ENCODE measurements at regions not wholly inside any gene's neighbourhood (a gene's known extent, or its start where the extent isn't known, plus 50 kb on each side); places are given as distances from the start of the nearest gene placed in this dataset.

DNA sequence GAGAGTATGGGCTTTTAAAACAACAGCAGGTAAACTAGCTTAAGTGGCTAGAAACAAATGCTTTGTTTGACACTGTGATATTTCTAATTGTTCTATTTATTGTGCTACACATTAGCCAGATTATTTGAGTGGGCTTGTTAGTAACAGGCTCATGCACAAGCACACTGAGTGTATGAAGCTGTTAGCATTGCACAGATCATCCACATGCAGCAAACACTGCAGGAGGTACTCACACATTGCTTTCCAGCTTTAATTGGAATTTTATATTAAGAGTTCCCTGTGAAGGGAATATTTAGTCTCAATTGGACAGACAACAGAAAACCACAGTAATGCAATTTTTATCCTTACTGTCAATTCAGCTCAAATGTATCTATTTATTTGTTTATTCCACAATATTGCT lies 92.9 kb upstream of the ZNF804B start:
- ChIA-PET CTCF (ENCODE audit: partially characterized antibody) (no interaction called here), POLR2A (ENCODE audit: partially characterized antibody) (no interaction called here)
- H3K4me2 ChIP-seq (ENCODE audit: insufficient read depth in 1 of 2, low read depth in 2 of 2, low read length in 2 of 2), result no peak overlapping the region

More for the DNA sequence above, 92.9 kb upstream of the ZNF804B start:
- no peak overlapping the region for H2BK15ac ChIP-seq (ENCODE audit: low read length)
- H2BK20ac ChIP-seq (ENCODE audit: low read length), result 0 out of 2 replicates have a peak overlapping the region, but pooled peaks have one; percentile 51
- no peak overlapping the region for H2BK120ac ChIP-seq (replicated peaks; ENCODE audit: low read depth, low read length)
- no peak overlapping the region for H3K4me3 ChIP-seq (ENCODE audit: extremely low read depth in 1 of 4, insufficient read depth in 2 of 4, low read depth in 3 of 4, low read length in 4 of 4)
- H3K79me2 ChIP-seq (ENCODE audit: control insufficient read depth in 1 of 2, insufficient read depth in 2 of 2, low read length in 2 of 2), result no peaks in the 10 kb centered on the region
- H3K36me3 ChIP-seq (ENCODE audit: control insufficient read depth in 2 of 4, insufficient read depth in 4 of 4, low read length in 3 of 4), result no peaks in the 10 kb centered on the region
- H3K9me3 ChIP-seq (ENCODE audit: insufficient read depth in 2 of 2, low read depth in 1 of 2, low read length in 1 of 2), result no peaks in the 10 kb centered on the region
- TF ChIP-seq CHD2 (IDR thresholded peaks at IDR 0.05; ENCODE audit: low read length) (no peak), JUND (IDR thresholded peaks at IDR 0.05; ENCODE audit: low read length) (no peak), SIRT6 (IDR thresholded peaks at IDR 0.05; ENCODE audit: low read length) (no peak), TBP (IDR thresholded peaks at IDR 0.05; ENCODE audit: low read depth, low read length) (no peak), MAFK (IDR thresholded peaks at IDR 0.05; ENCODE audit: low read depth, low read length) (no peak)
- no peak overlapping the region for H4K8ac ChIP-seq (ENCODE audit: extremely low read depth, insufficient read depth, low read length)
- H3K18ac ChIP-seq (ENCODE audit: extremely low read depth, low read length), result no peak overlapping the region
- H4K5ac ChIP-seq (ENCODE audit: insufficient read length, low read depth, low read length), result no peak overlapping the region
- no peak overlapping the region for H3K56ac ChIP-seq (replicated peaks; ENCODE audit: insufficient read length, low read depth, low read length)
- no peak overlapping the region for H3K9ac ChIP-seq (replicated peaks in 1 of 4; ENCODE audit: extremely low read depth in 1 of 4, low read depth in 3 of 4, low read length in 3 of 4)
- H4K20me1 ChIP-seq (replicated peaks in 1 of 2; ENCODE audit: control insufficient read depth in 1 of 2, insufficient read depth in 2 of 2, low read length in 2 of 2), result no peaks in the 10 kb centered on the region
- no peak overlapping the region for H3K4ac ChIP-seq (replicated peaks; ENCODE audit: insufficient read length, low read depth, low read length)
- FAIRE-seq, result no peak
- no peaks in the 10 kb centered on the region for H3K23me2 ChIP-seq (ENCODE audit: low read depth, low read length)
- H3K27me3 ChIP-seq (replicated peaks in 1 of 4; ENCODE audit: control insufficient read depth in 3 of 4, extremely low read depth in 1 of 4, insufficient read depth in 3 of 4, low read length in 3 of 4), result no peaks in the 10 kb centered on the region
- H3K23ac ChIP-seq (ENCODE audit: insufficient read length), result peak overlapping the region; percentile 70
- H4K91ac ChIP-seq (replicated peaks; ENCODE audit: insufficient read length, low read length), result no peak overlapping the region
- H2AFZ ChIP-seq (ENCODE audit: low read length), result no peak overlapping the region
- peaks cover 0 to 7% (median 5%) of the 10 kb centered on the region in 4 experiments; a peak in 3 of 7 replicates for H3K4me1 ChIP-seq (replicated peaks in 1 of 4; ENCODE audit: control insufficient read depth in 3 of 4, insufficient read depth in 4 of 4, low read length in 3 of 4)
- H3K14ac ChIP-seq (ENCODE audit: insufficient read length), result no peak overlapping the region
- H2BK5ac ChIP-seq (ENCODE audit: low read depth, low read length), result peak overlapping the region; percentile 48; the same call in 1 of the 2 replicates
- H2BK12ac ChIP-seq (ENCODE audit: low read depth, low read length), result no peak overlapping the region
- no peak overlapping the region; the same call in 1 of the 2 replicates for H2AK5ac ChIP-seq (ENCODE audit: low read depth, low read length)
- DNase-seq (ENCODE audit: low read depth in 1 of 2, low spot score in 2 of 2), result no peak
- no peak overlapping the region for H3K27ac ChIP-seq (ENCODE audit: low read depth, low read length)
- H3K79me1 ChIP-seq (ENCODE audit: low read depth, low read length), result no peaks in the 10 kb centered on the region
